OCI-M2 (cell line): ENCODE measurements at regions not wholly inside any gene's neighbourhood (a gene's known extent, or its start where the extent isn't known, plus 50 kb on each side); places are given as distances from the start of the nearest gene placed in this dataset.

ENCODE experiments used
- DNase-seq: peaks from one replicate; lab custom pipeline; 2025; ENCODE audit not compliant: unreplicated experiment; lab: John Stamatoyannopoulos, UW

DNA sequence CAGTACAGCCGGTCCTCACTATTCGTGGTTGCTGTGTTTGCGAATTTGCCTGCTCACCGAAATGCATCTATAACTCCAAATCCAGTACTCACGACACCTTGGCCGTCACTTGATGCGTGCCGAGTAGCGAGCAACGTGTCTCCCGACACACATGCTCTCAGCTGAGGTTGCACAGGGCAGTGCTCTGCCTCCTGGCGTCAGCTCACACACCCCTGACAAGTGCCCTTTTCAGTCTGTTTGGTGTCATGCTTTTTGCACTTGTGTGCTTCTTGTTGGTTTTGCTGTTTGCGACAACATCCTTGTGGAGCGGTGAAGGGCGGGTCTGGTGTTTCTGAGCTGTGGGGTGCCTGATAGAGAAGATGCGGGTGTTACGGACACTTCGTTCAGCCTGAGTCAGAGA lies 110.4 kb upstream of the RFLNA start:
- DNase-seq, result no peak

GRCh38 chr12:124185971-124186686 lies 108.8 kb upstream of the RFLNA start:
- no peak for DNase-seq

GRCh38 chr12:124188084-124188483 lies 106.8 kb upstream of the RFLNA start:
- DNase-seq, result no peak

DNA sequence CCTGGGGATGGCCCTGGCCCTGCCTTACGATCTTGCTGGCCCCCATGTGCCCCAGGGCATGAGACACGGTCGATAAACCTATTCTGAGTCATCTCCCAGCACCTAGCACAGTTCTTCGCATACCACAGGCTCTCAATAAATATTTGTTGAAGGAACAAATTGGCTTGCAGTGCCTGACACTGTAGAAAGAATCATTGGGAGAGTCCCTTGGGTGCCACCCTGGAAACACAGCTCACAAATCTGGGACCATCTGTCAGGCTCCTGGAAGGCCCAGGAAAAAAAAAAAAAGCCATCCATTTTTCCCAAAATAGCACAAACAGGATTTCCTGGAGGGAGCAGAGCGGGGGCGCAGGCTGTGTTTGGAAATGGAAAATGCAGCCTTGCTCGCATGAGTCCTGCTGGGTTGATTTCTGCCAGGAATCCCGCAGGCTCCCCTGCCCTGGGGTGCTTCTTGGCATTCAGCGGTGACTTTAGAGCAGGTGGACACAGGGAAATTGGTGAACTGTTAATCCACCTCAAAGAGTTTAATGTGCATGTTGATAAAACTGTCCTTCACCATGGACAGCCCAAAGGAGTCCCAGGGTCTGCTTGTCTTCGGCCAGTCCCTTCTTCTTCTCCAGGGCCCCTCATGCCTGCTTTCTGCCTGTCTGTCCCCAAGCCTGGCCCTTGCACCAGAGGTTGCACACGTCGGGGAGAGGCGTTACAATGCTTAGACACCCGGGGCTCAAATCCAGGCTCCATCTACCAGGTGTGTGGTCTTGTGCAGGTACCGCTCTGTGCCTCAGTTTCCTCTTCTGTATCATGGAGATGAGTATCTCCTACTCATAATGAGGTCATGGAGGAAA lies 106.1 kb upstream of the RFLNA start:
- no peak for DNase-seq

DNA sequence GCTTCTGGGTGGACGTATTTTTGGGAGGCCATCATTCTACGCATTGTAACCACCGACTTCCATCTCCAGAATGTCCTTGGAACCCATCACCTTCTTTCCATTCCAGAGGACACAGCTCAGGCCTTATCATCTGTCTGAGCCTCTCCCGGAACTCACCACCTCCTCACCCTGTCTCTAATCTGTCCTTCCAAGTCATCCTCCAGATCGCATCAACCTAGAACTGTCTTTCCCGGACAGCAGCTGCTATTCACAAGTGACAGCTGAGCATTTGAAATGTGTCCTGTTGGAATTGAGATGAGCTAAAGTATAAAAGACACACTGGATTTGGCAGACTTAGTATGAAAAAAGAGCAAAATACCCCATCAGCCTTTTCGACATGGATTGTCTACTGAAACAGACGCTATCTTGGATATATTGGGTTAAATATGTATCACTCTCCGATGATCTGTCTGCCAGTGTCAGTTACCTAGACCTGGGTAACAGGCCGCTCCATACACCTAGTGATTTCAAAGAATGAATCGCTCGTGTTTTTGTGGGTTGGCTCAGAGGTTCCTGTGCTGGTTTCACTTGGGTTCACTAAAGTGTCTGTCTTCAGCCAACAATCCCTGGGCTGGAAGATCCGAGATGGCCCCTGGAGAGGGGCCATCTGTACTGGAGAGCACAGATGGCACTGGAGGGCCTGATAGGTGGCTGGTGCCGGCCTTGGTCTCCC lies 104.4 kb upstream of the RFLNA start:
- no peak for DNase-seq

GRCh38 chr12:124191024-124191359 lies 103.9 kb upstream of the RFLNA start:
- no peak for DNase-seq

DNA sequence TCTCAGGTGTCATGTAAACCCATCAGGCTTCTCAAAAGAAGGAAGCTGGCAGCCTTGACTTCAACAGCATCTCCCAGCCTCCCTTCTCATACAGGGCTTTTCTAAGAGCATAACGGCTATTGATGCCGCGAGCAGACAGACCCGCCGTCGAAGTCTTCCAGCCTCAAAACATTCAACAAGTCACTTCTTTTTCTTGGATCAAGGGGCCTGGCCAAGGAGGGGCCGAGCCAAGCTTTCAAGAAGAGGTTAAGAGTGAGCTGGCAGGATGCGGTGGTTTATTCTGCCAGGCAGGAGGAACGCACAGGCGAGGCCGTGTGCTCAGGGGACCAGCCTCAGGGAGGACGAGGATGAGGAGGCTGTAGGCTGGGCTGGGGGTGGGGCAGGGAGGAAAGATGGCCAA lies 102.9 kb upstream of the RFLNA start:
- no peak for DNase-seq

- no peak for DNase-seq
Measured at GRCh38 chr12:124194264-124194892, 100.5 kb upstream of the RFLNA start.

- DNase-seq, result no peak
Measured at GRCh38 chr12:124194893-124195566, 99.9 kb upstream of the RFLNA start.

DNA sequence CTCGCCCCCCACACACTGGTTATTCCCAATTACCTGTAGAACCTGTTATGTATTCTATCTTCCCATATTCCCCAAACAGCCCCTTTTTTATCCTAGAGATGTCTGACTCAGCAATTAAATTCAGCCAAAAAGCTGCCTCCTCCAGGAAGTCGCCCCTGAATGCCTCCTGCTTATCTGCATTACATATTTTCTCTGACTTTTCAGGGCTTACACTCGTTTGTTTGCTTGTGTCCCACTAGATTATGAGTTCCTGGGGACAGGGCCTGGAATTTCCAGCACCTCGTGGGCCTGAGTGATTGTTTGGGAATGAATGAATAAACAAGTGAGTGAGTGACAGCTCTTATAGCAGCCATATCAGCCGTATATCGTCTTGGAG lies 99.3 kb upstream of the RFLNA start:
- DNase-seq, result no peak

DNA sequence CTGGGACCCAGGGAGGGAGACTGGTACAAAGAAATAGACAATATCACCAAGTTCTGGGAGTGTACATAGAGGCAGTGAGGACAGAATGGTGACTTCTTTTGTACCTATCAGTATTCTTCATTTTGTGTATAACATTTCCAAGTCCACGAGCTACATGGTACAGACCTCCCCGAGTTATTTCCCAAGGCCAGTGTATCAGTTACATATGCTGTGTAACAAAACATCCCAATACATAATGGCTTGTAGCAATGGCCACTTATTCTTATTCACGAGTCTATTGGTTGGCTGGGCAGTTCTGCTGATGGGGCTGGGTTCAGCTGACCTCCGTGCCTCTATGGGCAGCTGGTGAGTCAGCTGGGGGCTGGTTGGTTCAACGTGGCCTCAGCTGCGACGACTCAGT lies 98.7 kb upstream of the RFLNA start:
- DNase-seq, result no peak

DNA sequence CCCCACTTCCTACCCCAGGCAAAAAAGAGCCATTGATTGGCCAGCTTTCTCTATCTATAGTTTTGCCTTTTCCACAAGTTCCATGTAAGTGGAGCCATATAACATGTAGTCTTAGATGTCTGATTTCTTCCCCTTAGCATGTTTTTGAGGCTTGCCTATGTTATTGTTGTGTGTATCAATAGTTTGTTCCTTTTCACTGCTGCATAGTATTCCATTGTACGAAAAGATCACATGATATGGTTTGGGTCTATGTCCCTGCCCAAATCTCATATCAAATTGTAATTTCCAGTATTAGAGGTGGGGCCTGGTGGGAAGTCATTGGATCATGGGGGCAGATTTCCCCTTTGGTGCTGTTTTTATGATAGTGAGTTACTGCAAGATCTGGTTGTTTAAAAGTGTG lies 93.6 kb upstream of the RFLNA start:
- no peak for DNase-seq

DNA sequence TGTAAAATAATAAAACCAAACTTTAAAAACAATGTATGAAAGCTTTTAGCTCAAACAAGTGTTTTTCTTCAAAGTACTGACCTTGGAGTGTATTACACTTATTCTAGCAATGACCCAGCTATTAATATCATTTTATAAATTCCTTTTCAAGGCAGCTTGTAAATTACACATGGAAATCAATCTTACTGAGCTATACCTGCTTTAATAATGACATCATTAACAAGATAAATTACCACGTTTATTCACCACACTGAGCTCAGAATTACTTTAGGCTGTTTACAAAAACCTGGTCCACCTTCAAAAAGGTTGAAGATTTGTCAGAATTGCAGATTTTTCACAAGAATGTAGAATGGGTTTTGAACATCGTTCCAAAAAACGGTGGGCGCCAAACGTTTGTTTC lies 91.7 kb upstream of the RFLNA start:
- DNase-seq, result no peak

- DNase-seq, result no peak
Measured at GRCh38 chr12:124205405-124205804, 89.5 kb upstream of the RFLNA start.

DNA sequence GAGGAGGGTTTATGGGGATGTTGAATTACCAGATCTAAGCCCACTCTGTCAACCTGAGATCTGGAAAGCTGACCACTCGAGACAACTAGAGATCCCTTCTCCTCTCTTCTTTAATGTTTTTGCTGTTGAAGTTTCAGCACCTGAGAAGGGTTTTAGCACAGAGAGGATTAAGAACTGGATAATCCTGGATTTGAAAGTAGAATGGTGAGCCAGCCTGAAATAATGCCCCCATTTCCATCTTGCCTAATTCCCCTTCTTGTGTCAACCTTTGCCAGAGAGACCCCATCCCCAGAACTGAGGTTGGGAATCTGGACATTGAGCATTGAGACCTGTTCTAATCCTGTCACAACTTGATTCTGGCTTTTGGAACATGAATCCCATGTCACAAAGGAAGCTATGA lies 87.8 kb upstream of the RFLNA start:
- DNase-seq, result no peak

DNA sequence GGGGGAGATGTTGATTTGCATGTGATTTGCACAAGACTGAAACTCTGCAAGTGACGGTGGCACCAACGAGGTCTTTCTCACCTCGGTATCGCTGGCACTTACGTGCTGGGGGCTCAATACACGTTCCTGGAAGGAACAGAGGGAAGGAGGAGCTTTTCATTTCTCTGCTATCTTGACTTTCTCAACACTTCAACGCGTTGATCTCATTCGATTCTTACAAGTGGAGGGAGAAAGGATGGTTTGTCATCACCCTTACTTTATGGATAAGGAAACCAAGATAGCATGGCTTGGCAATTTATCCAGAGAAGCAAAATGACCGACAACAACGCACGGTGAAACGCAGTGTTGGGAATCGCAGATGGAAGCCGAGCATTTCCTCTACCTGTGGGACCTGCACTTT lies 87.3 kb upstream of the RFLNA start:
- no peak for DNase-seq

DNA sequence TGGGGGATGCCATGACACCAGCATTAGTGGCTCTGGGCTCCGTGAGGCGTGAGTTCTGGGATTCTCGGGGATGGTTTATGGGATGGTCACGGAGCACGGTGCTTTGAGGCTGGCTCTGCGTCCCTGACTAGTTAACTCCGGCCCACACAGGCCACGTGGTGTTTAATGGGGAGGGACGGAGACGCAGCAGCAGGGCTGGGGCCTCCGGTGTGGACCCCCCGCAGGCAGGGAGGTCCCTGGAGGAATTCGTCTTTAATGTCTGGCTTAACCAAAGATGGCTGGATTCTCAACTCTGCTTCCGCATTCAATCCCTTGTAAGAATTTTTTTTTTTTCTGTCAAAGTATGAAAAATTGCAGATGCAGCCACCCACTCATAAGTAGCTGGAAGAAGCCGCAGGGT lies 86.4 kb upstream of the RFLNA start:
- DNase-seq, result no peak

- no peak for DNase-seq
Measured at GRCh38 chr12:124210991-124211577, 83.8 kb upstream of the RFLNA start.

- DNase-seq, result no peak
Measured at GRCh38 chr12:124211753-124212152, 83.1 kb upstream of the RFLNA start.

DNA sequence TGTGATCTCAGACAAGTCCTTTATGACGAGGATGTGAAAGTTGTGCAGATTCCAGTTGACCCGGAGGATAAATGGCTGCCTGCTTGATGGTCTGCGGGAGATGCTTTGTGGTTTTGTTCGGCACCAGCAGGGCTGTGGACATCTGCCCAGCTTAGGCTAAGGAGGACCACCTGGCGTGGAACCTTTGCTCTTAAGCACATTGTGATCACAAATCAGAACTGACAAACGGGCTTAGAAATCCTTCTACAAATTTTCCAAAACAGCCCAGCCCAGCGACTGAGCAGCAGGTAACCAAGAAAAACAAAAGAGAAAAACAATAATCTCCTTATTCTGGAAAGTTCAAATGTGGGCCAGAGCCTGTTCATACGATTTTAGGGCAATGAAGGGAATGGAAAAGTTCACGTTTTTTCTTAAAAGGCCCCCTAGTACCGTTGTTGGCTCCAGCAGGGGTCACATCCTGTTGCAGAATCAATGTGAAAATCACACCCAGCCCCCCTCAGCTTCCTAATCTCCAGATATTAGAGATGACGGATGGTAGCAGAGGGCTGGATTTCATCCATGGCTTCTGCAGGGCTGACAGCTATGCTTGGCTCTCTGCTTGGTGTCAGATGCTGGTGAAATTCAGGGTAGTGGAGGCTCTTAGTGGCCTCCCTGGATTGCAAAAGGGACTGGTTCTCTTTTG lies 81.1 kb upstream of the RFLNA start:
- no peak for DNase-seq
